ENCODE measurements at regions not wholly inside any gene's neighbourhood (a gene's known extent, or its start where the extent isn't known, plus 50 kb on each side); places are given as distances from the start of the nearest gene placed in this dataset.

GRCh38 chr1:113302636-113303035 is 87.7 kb upstream of the MAGI3 start:
- Mint-ChIP-seq H3K36me3 (ENCODE audit: insufficient read depth in 1 of 3, low read depth in 3 of 3) (no peaks in the 10 kb centered on the region), H3K9me3 (no peaks in the 10 kb centered on the region), H3K4me1 (peaks cover 2% of the 10 kb centered on the region in 2 experiments; a peak in 3 of 4 replicates), H3K27me3 (ENCODE audit: low read depth) (no peaks in the 10 kb centered on the region), H3K27ac (no peak overlapping the region), H3K4me3 (no peak overlapping the region)
- no peak for TF ChIP-seq CTCF (conservative IDR thresholded peaks at IDR 0.05)
- H3K79me2 ChIP-seq (ENCODE audit: insufficient read depth, low read length), result no peaks in the 10 kb centered on the region
- H4K91ac ChIP-seq (ENCODE audit: insufficient read length, low read depth, low read length), result no peak overlapping the region
- H3K23me2 ChIP-seq (ENCODE audit: insufficient read length, low read depth, low read length, poor library complexity, severe bottlenecking), result no peaks in the 10 kb centered on the region
- no CpG with 5 or more reads among the region's 2 CpGs for WGBS (ENCODE audit: extremely low coverage, insufficient read length, low lambda C conversion rate)
- H3K4ac ChIP-seq (ENCODE audit: low read depth, low read length), result no peak overlapping the region
- no peak overlapping the region for H2BK20ac ChIP-seq (ENCODE audit: low read depth, low read length, poor library complexity, severe bottlenecking)
- H3K27me3 ChIP-seq (ENCODE audit: insufficient read depth, low read length), result no peaks in the 10 kb centered on the region
- H3K14ac ChIP-seq (ENCODE audit: insufficient read depth, low read length), result no peak overlapping the region
- DNase-seq, result no peak
- no peak overlapping the region for H2BK12ac ChIP-seq (ENCODE audit: insufficient read length, low read depth, low read length)
- H2BK5ac ChIP-seq (ENCODE audit: insufficient read length, low read length), result no peak overlapping the region
- no peaks in the 10 kb centered on the region for H3K4me1 ChIP-seq (ENCODE audit: insufficient read depth, low read length)
- no peak overlapping the region for H3K18ac ChIP-seq (ENCODE audit: insufficient read length, low read depth, low read length)
- no peak overlapping the region for H2AK5ac ChIP-seq (ENCODE audit: insufficient read length, low read length)
- H3T11ph ChIP-seq (ENCODE audit: low read length), result no peak overlapping the region
- no peak overlapping the region for H2BK120ac ChIP-seq (ENCODE audit: low read depth, low read length, poor library complexity, severe bottlenecking)
- H3K9ac ChIP-seq (ENCODE audit: extremely low read depth, insufficient read length, low read length), result no peak overlapping the region
- no peak overlapping the region for H2BK15ac ChIP-seq (ENCODE audit: low read depth, low read length)
- H3K56ac ChIP-seq (ENCODE audit: insufficient read length, low read depth, low read length), result no peak overlapping the region
- no peak overlapping the region for H4K8ac ChIP-seq (replicated peaks; ENCODE audit: insufficient read length, low read depth, low read length)
- no peak overlapping the region for H4K5ac ChIP-seq (ENCODE audit: insufficient read length, low read depth, low read length)
- H2AFZ ChIP-seq (ENCODE audit: low read length), result no peak overlapping the region
- H3K9me3 ChIP-seq (ENCODE audit: control insufficient read depth, low read depth, low read length), result no peaks in the 10 kb centered on the region
- no peak overlapping the region for H3K27ac ChIP-seq (ENCODE audit: insufficient read length, low read depth, low read length)
- no peaks in the 10 kb centered on the region for H3K79me1 ChIP-seq (ENCODE audit: insufficient read depth, low read depth, low read length, poor library complexity, severe bottlenecking)
- no peak overlapping the region for H3K4me2 ChIP-seq (ENCODE audit: insufficient read depth, insufficient read length, low read length)
- H4K20me1 ChIP-seq (ENCODE audit: control insufficient read depth, insufficient read depth, insufficient read length), result no peaks in the 10 kb centered on the region
- no peak overlapping the region for H3K23ac ChIP-seq (ENCODE audit: insufficient read length, low read depth, low read length)
